BLaER1 (cell line): ENCODE measurements at regions not wholly inside any gene's neighbourhood (a gene's known extent, or its start where the extent isn't known, plus 50 kb on each side); places are given as distances from the start of the nearest gene placed in this dataset.

Source experiments
- H3K27ac ChIP-seq: shearing (Covaris generic); formaldehyde crosslinking; 2 replicates; pipeline ENCODE4 v1.8.1; 2022
- H3K27me3 ChIP-seq: shearing (Covaris generic); formaldehyde crosslinking; 2 replicates; pipeline ENCODE4 v1.8.1; 2022
- H3K36me3 ChIP-seq: shearing (Covaris generic); formaldehyde crosslinking; 2 replicates; pipeline ENCODE4 v1.8.1; 2022
- H3K4me1 ChIP-seq: shearing (Covaris generic); formaldehyde crosslinking; 2 replicates; pipeline ENCODE4 v1.8.1; 2022
- H3K4me2 ChIP-seq: shearing (Covaris generic); formaldehyde crosslinking; 2 replicates; pipeline ENCODE4 v1.8.1; 2022
- H3K4me3 ChIP-seq: shearing (Covaris generic); formaldehyde crosslinking; 2 replicates; pipeline ENCODE4 v1.8.1; 2022
- H3K9ac ChIP-seq: shearing (Covaris generic); formaldehyde crosslinking; 2 replicates; pipeline ENCODE4 v1.8.1; 2022
- H3K9me3 ChIP-seq: shearing (Covaris generic); formaldehyde crosslinking; 2 replicates; pipeline ENCODE4 v1.8.1; 2022
- H4K20me1 ChIP-seq: shearing (Covaris generic); formaldehyde crosslinking; 2 replicates; pipeline ENCODE4 v1.8.1; 2022
- Cebpa-rat ChIP-seq: shearing (Covaris generic); IDR thresholded peaks from 2 replicates; pipeline ENCODE4 v1.8.1; 2022

DNA sequence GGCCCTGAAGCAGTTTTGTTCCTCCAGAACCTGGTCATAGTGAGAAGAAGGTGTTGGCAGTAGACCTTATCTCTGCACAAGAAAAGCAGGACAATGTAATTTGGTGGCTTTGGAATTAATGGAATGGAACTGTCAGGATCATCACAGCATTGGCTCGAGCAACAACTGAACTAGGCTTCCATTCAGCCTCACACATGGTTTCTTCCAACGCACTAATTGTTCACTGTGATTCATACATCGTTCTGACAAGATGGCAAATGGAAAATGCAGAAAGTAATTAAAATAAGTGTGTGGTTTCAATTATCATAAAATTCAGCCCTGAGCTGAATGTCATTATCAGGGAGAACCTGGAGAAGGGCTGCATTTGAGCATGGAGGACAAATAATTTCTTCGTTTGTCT, 80.6 kb downstream of the MFSD1 start:
- H3K4me2 ChIP-seq, result no peak overlapping the region
- no peaks in the 10 kb centered on the region for H3K4me1 ChIP-seq
- no peaks in the 10 kb centered on the region for H3K9me3 ChIP-seq
- no peak overlapping the region for H3K9ac ChIP-seq
- H3K27ac ChIP-seq, result no peak overlapping the region
- H3K27me3 ChIP-seq, result no peaks in the 10 kb centered on the region
- no peaks in the 10 kb centered on the region for H4K20me1 ChIP-seq
- H3K36me3 ChIP-seq, result no peaks in the 10 kb centered on the region
- TF ChIP-seq Cebpa-rat, result no peak
- H3K4me3 ChIP-seq, result no peak overlapping the region

- Histone ChIP-seq H3K36me3 (no peaks in the 10 kb centered on the region), H3K4me1 (no peaks in the 10 kb centered on the region), H3K27me3 (no peaks in the 10 kb centered on the region), H3K9ac (no peak overlapping the region), H3K4me3 (no peak overlapping the region), H3K9me3 (no peaks in the 10 kb centered on the region), H4K20me1 (no peaks in the 10 kb centered on the region), H3K27ac (no peak overlapping the region), H3K4me2 (no peak overlapping the region)
- TF ChIP-seq Cebpa-rat, result no peak
Measured at GRCh38 chr3:158896729-158897128, 94.9 kb downstream of the MFSD1 start.

DNA sequence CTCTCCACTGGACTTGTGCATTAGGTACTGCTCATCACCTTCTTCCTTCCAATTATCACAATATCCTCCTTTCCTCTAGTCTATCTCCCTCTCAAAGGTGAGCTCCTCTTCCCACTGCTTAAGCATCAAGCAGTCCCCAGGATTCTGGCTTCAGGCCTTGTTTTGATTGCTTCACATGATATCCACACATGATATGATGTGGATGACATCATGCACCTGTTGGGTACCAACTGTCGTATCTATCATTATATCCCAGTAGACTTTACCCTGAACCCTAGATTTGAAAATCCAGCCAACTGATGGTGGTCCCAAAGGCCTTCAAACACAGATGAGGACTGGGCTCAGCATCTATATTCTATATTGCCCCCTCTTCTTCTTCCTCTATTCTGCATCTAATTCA, 104.9 kb downstream of the MFSD1 start:
- no peak for TF ChIP-seq Cebpa-rat
- Histone ChIP-seq H4K20me1 (no peaks in the 10 kb centered on the region), H3K27me3 (no peaks in the 10 kb centered on the region), H3K4me3 (no peak overlapping the region), H3K9ac (no peak overlapping the region), H3K9me3 (no peaks in the 10 kb centered on the region), H3K36me3 (no peaks in the 10 kb centered on the region), H3K27ac (no peak overlapping the region), H3K4me1 (no peaks in the 10 kb centered on the region), H3K4me2 (no peak overlapping the region)

DNA sequence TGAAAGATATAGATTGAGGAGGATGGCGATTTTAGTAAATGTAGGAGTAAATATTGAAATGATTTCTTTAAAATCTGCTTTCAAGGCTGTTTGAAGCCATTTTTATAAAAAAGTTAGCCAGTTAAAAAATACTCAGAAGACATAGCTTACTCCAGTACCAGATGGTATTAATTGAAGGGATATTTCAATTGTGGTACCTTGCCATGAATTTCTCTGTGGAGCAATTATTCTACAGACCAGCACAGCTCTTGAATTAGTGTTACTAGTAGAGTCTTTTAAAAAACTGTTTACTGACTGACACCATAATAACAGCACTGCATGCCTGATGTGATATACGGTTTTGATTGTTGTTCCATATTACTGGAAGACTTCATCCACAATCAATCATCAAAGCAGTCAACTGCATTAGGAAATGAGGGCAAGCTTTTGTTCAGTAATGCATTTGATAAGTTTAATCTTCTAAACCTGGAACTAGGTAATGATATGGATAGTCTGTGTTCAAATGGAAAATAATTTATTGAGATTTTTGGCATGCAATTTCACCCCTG, 106.4 kb downstream of the MFSD1 start:
- TF ChIP-seq Cebpa-rat, result no peak
- Histone ChIP-seq H3K27ac (no peak overlapping the region), H3K4me1 (no peaks in the 10 kb centered on the region), H4K20me1 (no peaks in the 10 kb centered on the region), H3K27me3 (no peaks in the 10 kb centered on the region), H3K4me2 (no peak overlapping the region), H3K4me3 (no peak overlapping the region), H3K9ac (no peak overlapping the region), H3K36me3 (no peaks in the 10 kb centered on the region), H3K9me3 (no peaks in the 10 kb centered on the region)

DNA sequence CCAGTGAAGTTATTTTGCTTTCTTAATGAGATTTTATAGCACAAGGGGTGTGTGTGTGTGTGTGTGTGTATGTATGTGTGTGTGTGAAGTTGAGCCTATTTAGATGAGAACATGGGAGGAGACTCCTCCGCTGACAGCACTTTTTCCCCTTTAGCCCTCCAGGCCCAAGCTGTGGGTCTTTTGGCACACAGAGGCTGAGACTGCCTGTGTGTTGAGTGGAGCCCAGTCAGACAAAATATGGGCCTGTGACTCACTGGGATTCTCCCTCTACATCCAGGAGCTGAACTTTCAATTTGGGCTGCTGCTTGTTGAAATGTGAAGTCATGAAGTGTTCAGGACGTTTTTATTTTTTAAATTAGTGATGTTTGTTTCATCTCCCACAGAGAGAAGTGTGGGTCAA, 108.0 kb downstream of the MFSD1 start:
- Histone ChIP-seq H3K9ac (no peak overlapping the region), H3K27ac (no peak overlapping the region), H3K27me3 (no peaks in the 10 kb centered on the region), H3K4me3 (no peak overlapping the region), H3K4me2 (no peak overlapping the region), H3K36me3 (no peaks in the 10 kb centered on the region), H3K9me3 (no peaks in the 10 kb centered on the region), H3K4me1 (no peaks in the 10 kb centered on the region), H4K20me1 (no peaks in the 10 kb centered on the region)
- TF ChIP-seq Cebpa-rat, result no peak

- H3K36me3 ChIP-seq, result no peaks in the 10 kb centered on the region
- TF ChIP-seq Cebpa-rat, result no peak
- no peak overlapping the region for H3K4me3 ChIP-seq
- H3K27ac ChIP-seq, result no peak overlapping the region
- no peak overlapping the region for H3K4me2 ChIP-seq
- H3K9me3 ChIP-seq, result no peaks in the 10 kb centered on the region
- no peak overlapping the region for H3K9ac ChIP-seq
- H4K20me1 ChIP-seq, result no peaks in the 10 kb centered on the region
- no peaks in the 10 kb centered on the region for H3K4me1 ChIP-seq
- no peaks in the 10 kb centered on the region for H3K27me3 ChIP-seq
Measured at GRCh38 chr3:158911586-158911985, 109.7 kb downstream of the MFSD1 start.

- Histone ChIP-seq H4K20me1 (no peaks in the 10 kb centered on the region), H3K27ac (no peak overlapping the region), H3K4me2 (no peak overlapping the region), H3K36me3 (no peaks in the 10 kb centered on the region), H3K4me3 (no peak overlapping the region), H3K27me3 (no peaks in the 10 kb centered on the region), H3K9ac (no peak overlapping the region), H3K4me1 (no peaks in the 10 kb centered on the region), H3K9me3 (no peaks in the 10 kb centered on the region)
- no peak for TF ChIP-seq Cebpa-rat
Measured at GRCh38 chr3:158912188-158912587, 110.3 kb downstream of the MFSD1 start.

GRCh38 chr3:158912621-158913020, 110.8 kb downstream of the MFSD1 start:
- Histone ChIP-seq H3K27ac (no peak overlapping the region), H3K4me2 (no peak overlapping the region), H3K4me3 (no peak overlapping the region), H3K9me3 (no peaks in the 10 kb centered on the region), H3K4me1 (no peaks in the 10 kb centered on the region), H3K27me3 (no peaks in the 10 kb centered on the region), H3K9ac (no peak overlapping the region), H4K20me1 (no peaks in the 10 kb centered on the region), H3K36me3 (no peaks in the 10 kb centered on the region)
- no peak for TF ChIP-seq Cebpa-rat

GRCh38 chr3:158916111-158916510, 114.3 kb downstream of the MFSD1 start:
- H3K4me3 ChIP-seq, result no peak overlapping the region
- no peak for TF ChIP-seq Cebpa-rat
- no peaks in the 10 kb centered on the region for H3K27me3 ChIP-seq
- H4K20me1 ChIP-seq, result no peaks in the 10 kb centered on the region
- H3K4me1 ChIP-seq, result no peaks in the 10 kb centered on the region
- no peaks in the 10 kb centered on the region for H3K36me3 ChIP-seq
- no peak overlapping the region for H3K9ac ChIP-seq
- no peak overlapping the region for H3K27ac ChIP-seq
- no peaks in the 10 kb centered on the region for H3K9me3 ChIP-seq
- no peak overlapping the region for H3K4me2 ChIP-seq

DNA sequence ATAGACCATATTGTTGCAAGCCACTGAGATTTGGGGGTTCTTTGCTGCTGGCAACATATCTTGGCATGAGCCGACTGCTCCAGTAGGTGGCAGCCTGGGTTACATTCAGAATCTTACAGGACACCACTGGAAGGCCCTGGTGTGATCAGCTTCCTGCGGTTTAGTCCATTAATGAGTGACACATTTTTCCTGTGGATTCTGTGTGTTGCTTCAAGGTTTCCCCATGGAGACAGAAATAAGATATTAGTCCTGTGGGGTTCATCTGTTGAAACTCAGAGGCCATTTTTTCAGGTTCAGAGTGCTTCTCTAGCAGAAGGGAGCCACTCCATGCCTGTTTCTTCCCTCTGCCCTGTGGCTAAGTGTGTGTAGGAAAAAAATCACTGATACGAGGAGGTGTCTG, 116.2 kb downstream of the MFSD1 start:
- H3K27me3 ChIP-seq, result no peaks in the 10 kb centered on the region
- H3K36me3 ChIP-seq, result no peaks in the 10 kb centered on the region
- H3K9me3 ChIP-seq, result no peaks in the 10 kb centered on the region
- H3K4me3 ChIP-seq, result no peak overlapping the region
- no peak overlapping the region for H3K27ac ChIP-seq
- no peaks in the 10 kb centered on the region for H3K4me1 ChIP-seq
- no peak overlapping the region for H3K9ac ChIP-seq
- H4K20me1 ChIP-seq, result no peaks in the 10 kb centered on the region
- TF ChIP-seq Cebpa-rat, result no peak
- H3K4me2 ChIP-seq, result no peak overlapping the region

DNA sequence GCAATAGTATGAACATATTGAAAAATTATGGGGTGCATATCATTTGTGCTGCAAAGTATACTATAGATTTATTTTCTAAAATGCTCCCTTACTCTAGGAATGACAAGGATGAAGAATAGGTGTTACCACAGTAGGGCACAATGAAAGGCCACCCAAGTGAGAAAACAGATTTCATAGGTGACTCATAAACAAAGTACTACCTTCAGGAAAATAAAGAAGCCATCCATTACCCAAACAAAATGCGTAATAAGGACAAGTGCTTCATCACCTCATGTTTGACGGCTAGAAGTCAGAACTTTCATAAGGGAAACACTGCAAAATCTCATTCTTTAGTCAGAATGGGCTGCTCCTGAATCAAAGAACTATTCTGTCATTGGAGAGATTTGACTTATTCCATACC, 116.6 kb downstream of the MFSD1 start:
- Histone ChIP-seq H3K9ac (no peak overlapping the region), H3K4me2 (no peak overlapping the region), H3K4me3 (no peak overlapping the region), H3K36me3 (no peaks in the 10 kb centered on the region), H3K9me3 (no peaks in the 10 kb centered on the region), H4K20me1 (no peaks in the 10 kb centered on the region), H3K4me1 (no peaks in the 10 kb centered on the region), H3K27me3 (no peaks in the 10 kb centered on the region), H3K27ac (no peak overlapping the region)
- TF ChIP-seq Cebpa-rat, result no peak
